Gastroesophageal sphincter (tissue), 4 donors: ENCODE measurements at regions not wholly inside any gene's neighbourhood (a gene's known extent, or its start where the extent isn't known, plus 50 kb on each side); places are given as distances from the start of the nearest gene placed in this dataset.

ENCODE experiments used
- ATAC-seq: fragments of 150-250 bp; one replicate; pipeline ENCODE4 v1.9.1; 2016; ENCODE audit warnings: mild to moderate bottlenecking, moderate library complexity
- H3K27ac ChIP-seq, 4 donors: fragments of 200-600 bp; sonication (generic) in 3 of 4; 1 replicate in 3 of 4; 2 replicates in 1 of 4; pipeline ENCODE4 v1.5.1; 2016 to 2019
- H3K27me3 ChIP-seq: fragments of 200-600 bp; sonication (generic); one replicate; pipeline ENCODE4 v1.5.1; 2019
- H3K36me3 ChIP-seq, 2 donors: fragments of 200-600 bp; sonication (generic); one replicate each; pipeline ENCODE4 v1.5.1; 2019; ENCODE audit warnings: control low read depth in 1 of 2
- H3K4me1 ChIP-seq, 3 donors: fragments of 200-600 bp; sonication (generic); 1 replicate in 2 of 3; 2 replicates in 1 of 3; pipeline ENCODE4 v1.5.1; 2016 to 2019; ENCODE audit warnings: control low read depth in 2 of 3
- H3K4me3 ChIP-seq, 2 donors: fragments of 200-600 bp; sonication (generic); one replicate each; pipeline ENCODE4 v1.5.1; 2019; ENCODE audit warnings: mild to moderate bottlenecking in 1 of 2, moderate library complexity in 1 of 2
- H3K9me3 ChIP-seq, 3 donors: fragments of 200-600 bp; sonication (generic); one replicate each; pipeline ENCODE4 v1.5.1; 2017 to 2019; ENCODE audit warnings: control low read depth in 2 of 3
- EP300 ChIP-seq: sonication (generic); formaldehyde crosslinking; IDR thresholded peaks from one replicate; pipeline ENCODE4 v1.6.1; 2017; ENCODE audit warnings: antibody characterized with exemption, mild to moderate bottlenecking
- POLR2A ChIP-seq, 2 donors: fragments of 450-650 bp; IDR thresholded peaks; one replicate each; pipeline ENCODE4 v1.6.1; 2017; ENCODE audit warnings: antibody characterized with exemption in 2 of 2, mild to moderate bottlenecking in 2 of 2, moderate library complexity in 1 of 2
- POLR2AphosphoS5 ChIP-seq: sonication (generic); formaldehyde crosslinking; IDR thresholded peaks from one replicate; pipeline ENCODE4 v1.6.1; 2017; ENCODE audit warnings: antibody characterized with exemption
- WGBS, 2 donors: methylation state at CpG; one replicate each; pipeline ENCODE4 v1.1.5; 2018; ENCODE audit warnings: low coverage in 1 of 2; 5-methylcytosine and 5-hydroxymethylcytosine counted together
- TF ChIP-seq, protein P1 (sequence below), 4 experiments: fragments of 200-600 bp in 2 of 4; fragments of 450-650 bp in 2 of 4; sonication (generic) in 1 of 4; IDR thresholded peaks; one replicate each; pipeline ENCODE4 v1.5.1; 2017 to 2019; ENCODE audit warnings: antibody characterized with exemption in 4 of 4, mild to moderate bottlenecking in 2 of 4, moderate library complexity in 2 of 4

DNA sequence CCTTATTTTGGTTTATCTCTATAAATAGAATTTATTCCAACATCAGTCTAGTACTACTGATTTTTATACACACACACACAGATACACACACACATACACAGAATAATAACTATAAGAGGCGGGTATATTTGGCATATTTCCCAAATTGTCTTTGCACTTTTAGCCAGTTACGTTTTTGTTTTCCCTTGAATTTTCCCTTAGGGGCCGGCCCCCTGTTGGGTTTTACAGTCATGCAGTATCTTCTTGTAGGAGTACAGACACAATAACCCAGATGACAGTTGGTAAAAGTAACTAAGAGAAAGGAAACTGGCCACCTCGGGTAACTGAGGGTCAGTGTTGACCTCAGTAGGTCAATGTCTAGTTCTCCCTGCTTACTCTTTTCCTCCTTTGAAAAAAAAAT lies 50.9 kb downstream of the DISP1 start:
- no peak overlapping the region for H3K4me3 ChIP-seq
- TF ChIP-seq, protein P1, sequence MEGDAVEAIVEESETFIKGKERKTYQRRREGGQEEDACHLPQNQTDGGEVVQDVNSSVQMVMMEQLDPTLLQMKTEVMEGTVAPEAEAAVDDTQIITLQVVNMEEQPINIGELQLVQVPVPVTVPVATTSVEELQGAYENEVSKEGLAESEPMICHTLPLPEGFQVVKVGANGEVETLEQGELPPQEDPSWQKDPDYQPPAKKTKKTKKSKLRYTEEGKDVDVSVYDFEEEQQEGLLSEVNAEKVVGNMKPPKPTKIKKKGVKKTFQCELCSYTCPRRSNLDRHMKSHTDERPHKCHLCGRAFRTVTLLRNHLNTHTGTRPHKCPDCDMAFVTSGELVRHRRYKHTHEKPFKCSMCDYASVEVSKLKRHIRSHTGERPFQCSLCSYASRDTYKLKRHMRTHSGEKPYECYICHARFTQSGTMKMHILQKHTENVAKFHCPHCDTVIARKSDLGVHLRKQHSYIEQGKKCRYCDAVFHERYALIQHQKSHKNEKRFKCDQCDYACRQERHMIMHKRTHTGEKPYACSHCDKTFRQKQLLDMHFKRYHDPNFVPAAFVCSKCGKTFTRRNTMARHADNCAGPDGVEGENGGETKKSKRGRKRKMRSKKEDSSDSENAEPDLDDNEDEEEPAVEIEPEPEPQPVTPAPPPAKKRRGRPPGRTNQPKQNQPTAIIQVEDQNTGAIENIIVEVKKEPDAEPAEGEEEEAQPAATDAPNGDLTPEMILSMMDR (IDR thresholded peaks at IDR 0.05), result no peak
- TF ChIP-seq POLR2AphosphoS5, result no peak
- TF ChIP-seq EP300, result no peak
- no peak for TF ChIP-seq POLR2A (IDR thresholded peaks at IDR 0.05)
- H3K9me3 ChIP-seq, result no peaks in the 10 kb centered on the region
- ATAC-seq, result no peak
- no peaks in the 10 kb centered on the region for H3K36me3 ChIP-seq
- no peaks in the 10 kb centered on the region for H3K4me1 ChIP-seq
- H3K27ac ChIP-seq, result no peak overlapping the region
- 43 to 84% methylated on average over 2 to 4 of the region's 4 CpGs for whole genome bisulfite sequencing, 2 donors
- H3K27me3 ChIP-seq, result no peaks in the 10 kb centered on the region

DNA sequence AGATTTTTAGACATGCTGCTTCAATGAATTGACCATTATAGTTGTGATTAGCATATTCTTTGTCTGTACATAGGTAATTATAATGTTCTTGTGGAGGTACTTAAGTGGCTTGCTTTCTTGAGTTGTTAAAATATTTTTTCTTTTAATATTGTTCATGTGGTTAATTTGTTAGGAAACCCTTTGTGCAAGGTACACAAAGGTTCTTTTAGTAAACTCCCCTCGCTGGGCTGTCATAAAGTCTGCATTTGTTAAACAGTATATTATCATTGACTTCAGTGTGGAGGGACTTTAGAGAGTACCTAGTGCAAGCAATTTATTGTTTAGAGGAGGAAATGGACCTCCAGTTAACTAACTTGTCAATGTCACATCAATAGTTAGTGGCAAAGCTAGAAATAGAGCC lies 52.5 kb downstream of the DISP1 start:
- H3K36me3 ChIP-seq, result no peaks in the 10 kb centered on the region
- no peaks in the 10 kb centered on the region for H3K4me1 ChIP-seq
- no peaks in the 10 kb centered on the region for H3K9me3 ChIP-seq
- no peak overlapping the region for H3K4me3 ChIP-seq
- H3K27ac ChIP-seq, result no peak overlapping the region
- ATAC-seq, result no peak
- H3K27me3 ChIP-seq, result no peaks in the 10 kb centered on the region
- 67 to 89% methylated on average over 1 of the region's 1 CpG for WGBS, 2 donors
- TF ChIP-seq POLR2A (IDR thresholded peaks at IDR 0.05) (no peak), EP300 (no peak), POLR2AphosphoS5 (no peak)
- TF ChIP-seq, protein P1 (IDR thresholded peaks at IDR 0.05), result no peak

DNA sequence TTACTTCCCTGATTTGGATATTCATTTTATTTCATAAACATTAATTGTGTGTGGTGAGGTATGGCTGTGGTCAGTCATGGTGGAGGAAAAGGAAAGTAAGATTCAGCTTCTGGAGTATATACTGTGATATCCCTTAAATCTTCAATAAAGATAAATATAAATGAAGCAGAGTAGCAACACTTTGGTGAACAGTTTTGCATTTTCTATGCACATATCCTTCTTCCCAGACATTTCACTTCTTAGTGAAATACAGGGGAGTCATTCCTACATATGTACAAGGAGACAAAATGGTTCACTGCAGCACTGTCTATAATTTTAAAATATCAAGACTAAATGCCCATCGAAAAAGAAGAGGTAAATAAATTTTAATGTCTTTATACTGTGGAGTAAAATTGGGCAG lies 61.3 kb downstream of the DISP1 start:
- Histone ChIP-seq H3K36me3 (peaks cover 0 to 1% of the 10 kb centered on the region in 2 donors), H3K4me1 (peaks cover 0 to 12% (median 5%) of the 10 kb centered on the region in 3 donors), H3K4me3 (no peak overlapping the region), H3K9me3 (no peaks in the 10 kb centered on the region), H3K27me3 (no peaks in the 10 kb centered on the region), H3K27ac (no peak overlapping the region)
- WGBS, 2 donors, result 88 to 89% methylated on average over 1 of the region's 1 CpG
- ATAC-seq, result no peak
- TF ChIP-seq EP300, result no peak

DNA sequence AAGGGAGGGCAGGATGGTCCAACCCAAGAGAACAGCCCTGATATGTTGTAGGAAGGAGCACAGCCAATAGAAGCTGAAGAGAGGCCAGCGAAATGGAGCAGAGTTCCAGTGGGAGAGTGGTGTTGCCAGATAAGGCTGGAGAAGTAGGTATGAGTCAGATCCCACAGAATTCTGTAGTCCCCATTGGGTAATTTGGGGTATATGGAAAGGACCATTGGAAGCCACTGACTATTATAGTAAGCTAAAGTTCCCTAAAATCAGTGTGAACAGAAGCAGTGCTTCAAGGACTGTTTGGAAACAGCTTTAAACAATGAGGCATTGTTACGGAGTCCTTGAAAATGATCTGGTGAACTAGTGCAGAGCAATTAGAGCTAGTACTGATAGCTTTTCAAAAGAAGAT lies 63.0 kb downstream of the DISP1 start:
- WGBS, 2 donors, result 33 to 71% methylated on average over 1 to 2 of the region's 2 CpGs
- Histone ChIP-seq H3K27ac (no peak overlapping the region), H3K4me1 (peaks cover 0 to 12% (median 5%) of the 10 kb centered on the region in 3 donors), H3K27me3 (no peaks in the 10 kb centered on the region), H3K9me3 (no peaks in the 10 kb centered on the region), H3K4me3 (no peak overlapping the region), H3K36me3 (peaks cover 0 to 4% of the 10 kb centered on the region in 2 donors)
- TF ChIP-seq, protein P1 (IDR thresholded peaks at IDR 0.05), result no peak
- TF ChIP-seq POLR2A (IDR thresholded peaks at IDR 0.05) (no peak), POLR2AphosphoS5 (no peak), EP300 (no peak)
- no peak for ATAC-seq

DNA sequence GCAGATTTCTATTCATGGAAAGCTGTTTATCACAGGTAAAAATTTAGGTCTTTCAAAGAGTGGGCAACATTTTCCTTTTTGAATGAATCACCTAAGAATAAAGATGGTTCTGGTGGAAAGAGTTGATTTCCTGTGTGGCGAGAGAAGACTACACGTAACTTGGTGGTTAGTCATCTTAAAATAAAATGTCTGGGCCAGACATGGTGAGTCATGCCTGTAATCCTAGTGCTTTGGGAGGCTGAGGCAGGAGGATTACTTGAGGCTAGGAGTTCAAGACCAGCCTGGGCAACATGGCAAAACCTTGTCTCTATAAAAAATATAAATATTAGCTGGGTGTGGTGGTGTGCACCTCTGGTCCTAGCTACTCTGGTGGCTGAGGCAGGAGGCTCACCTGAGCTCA lies 65.7 kb downstream of the DISP1 start:
- no peaks in the 10 kb centered on the region for H3K27me3 ChIP-seq
- peaks cover 0 to 4% of the 10 kb centered on the region in 2 donors for H3K36me3 ChIP-seq
- WGBS, 2 donors, result 50 to 73% methylated on average over 2 of the region's 2 CpGs
- peaks cover 0 to 12% (median 5%) of the 10 kb centered on the region in 3 donors for H3K4me1 ChIP-seq
- H3K4me3 ChIP-seq, result no peak overlapping the region
- TF ChIP-seq EP300, result no peak
- TF ChIP-seq, protein P1 (IDR thresholded peaks at IDR 0.05), result no peak
- TF ChIP-seq POLR2AphosphoS5, result no peak
- no peak for TF ChIP-seq POLR2A (IDR thresholded peaks at IDR 0.05)
- no peaks in the 10 kb centered on the region for H3K9me3 ChIP-seq
- no peak for ATAC-seq
- no peak overlapping the region for H3K27ac ChIP-seq
